H1 (cell line): ENCODE measurements at regions not wholly inside any gene's neighbourhood (a gene's known extent, or its start where the extent isn't known, plus 50 kb on each side); places are given as distances from the start of the nearest gene placed in this dataset.

ENCODE experiments used
- BACH1 ChIP-seq: IDR thresholded peaks from 2 replicates; pipeline ENCODE4 v1.6.1; 2012; ENCODE audit warnings: low read length, improper control_type of control experiment
- CHD7 ChIP-seq: fragments of 300-600 bp; sonication (generic); IDR thresholded peaks from 2 replicates; pipeline ENCODE4 v1.7.1; 2012; ENCODE audit warnings: low read length, moderate library complexity, mild to moderate bottlenecking, inconsistent platforms; ENCODE audit not compliant: insufficient replicate concordance
- GABPA ChIP-seq: IDR thresholded peaks from 2 replicates; pipeline ENCODE4 v1.6.1; 2011; ENCODE audit warnings: mild to moderate bottlenecking, low read length, moderate library complexity, borderline replicate concordance; ENCODE audit not compliant: insufficient read depth
- POLR2AphosphoS5 ChIP-seq: IDR thresholded peaks from 2 replicates; pipeline ENCODE4 v1.6.1; 2011; ENCODE audit warnings: low read depth, low read length
- RAD21 ChIP-seq, 2 experiments: IDR thresholded peaks in 1 of 2; conservative IDR thresholded peaks in 1 of 2; 2 replicates each; pipeline ENCODE4 v1.6.1; 2011; ENCODE audit warnings: low read depth in 2 of 2, low read length in 2 of 2, improper control_type of control experiment in 1 of 2, inconsistent platforms in 1 of 2, mild to moderate bottlenecking in 1 of 2, moderate library complexity in 1 of 2
- RXRA ChIP-seq: IDR thresholded peaks from 2 replicates; pipeline ENCODE4 v1.6.1; 2011; ENCODE audit warnings: low read depth, mild to moderate bottlenecking, low read length, moderate library complexity; ENCODE audit not compliant: insufficient read depth
- TAF7 ChIP-seq: optimal IDR thresholded peaks from 2 replicates; pipeline ENCODE3; 2011; ENCODE audit warnings: low read depth, mild to moderate bottlenecking, inconsistent platforms, low read length, moderate library complexity, borderline replicate concordance
- YY1 ChIP-seq: IDR thresholded peaks from 2 replicates; pipeline ENCODE4 v1.6.1; 2011; ENCODE audit warnings: low read depth, mild to moderate bottlenecking, low read length

- TF ChIP-seq CHD7 (no peak), RXRA (no peak), BACH1 (no peak), GABPA (no peak), YY1 (no peak), POLR2AphosphoS5 (no peak), TAF7 (no peak), RAD21 (IDR thresholded peaks at IDR 0.05 in 1 of 2, conservative IDR thresholded peaks at IDR 0.05 in 1 of 2; ENCODE audit: low read depth in 2 of 2, low read length in 2 of 2) (no peak)
Measured at GRCh38 chr3:44026220-44026865, 215.3 kb upstream of the TOPAZ1 start (continued).
